Stimulated activated CD8-positive, alpha-beta memory T cell treated with anti-CD3 and anti-CD28 coated beads, Interleukin-7, amount 100 ng/mL, for 1 hour (primary cell): ENCODE measurements at regions not wholly inside any gene's neighbourhood (a gene's known extent, or its start where the extent isn't known, plus 50 kb on each side); places are given as distances from the start of the nearest gene placed in this dataset.
"Not testable (repeated sequence)": the region's sequence is repeated elsewhere in the genome, so short reads cannot be mapped to it uniquely, and the experiment has no call there.

Source experiments
- DNase-seq, 2 donors: peaks; one replicate each; pipeline ENCODE4 v3.0.0-alpha.2; 2020; ENCODE audit warnings: low read depth in 2 of 2

DNA sequence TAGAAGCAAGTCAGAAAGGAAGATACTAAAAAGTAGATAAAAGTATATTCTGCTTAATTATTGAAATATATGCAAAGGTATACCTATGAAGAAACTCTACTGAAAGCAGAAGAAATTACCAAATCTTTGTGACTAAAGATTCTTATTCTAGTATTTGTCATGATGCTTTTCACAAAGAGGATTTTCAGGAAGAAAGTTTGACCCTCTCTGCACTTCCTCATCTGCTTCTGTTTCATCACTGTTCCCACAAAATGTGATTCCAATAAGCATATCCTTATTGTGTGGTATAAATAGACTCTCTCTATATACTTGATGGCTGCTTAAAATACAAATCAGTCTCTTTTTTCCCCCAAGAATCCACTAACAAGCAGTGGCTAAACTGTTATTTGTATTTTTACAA is 2139.6 kb upstream of the ACO1 start:
- no peak for DNase-seq

DNA sequence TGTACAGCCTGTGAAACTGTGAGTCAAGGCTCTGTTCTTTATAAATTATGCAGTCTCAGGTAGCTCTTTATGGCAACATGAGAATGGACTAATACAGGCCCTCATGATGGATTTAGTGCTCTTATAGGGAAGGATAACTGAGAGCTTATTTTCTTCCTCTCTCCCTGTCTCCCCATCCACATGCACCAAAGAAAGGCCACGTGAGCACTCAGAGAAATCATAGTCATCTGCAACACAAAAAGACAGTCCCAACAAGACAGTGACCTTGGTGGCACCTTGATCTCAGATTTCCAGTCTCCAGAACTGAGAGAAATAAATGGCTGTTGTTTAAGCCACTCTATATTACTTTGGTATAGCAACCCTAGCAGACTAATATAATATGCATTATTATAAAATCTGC is 2133.6 kb upstream of the ACO1 start:
- DNase-seq: no peak

DNA sequence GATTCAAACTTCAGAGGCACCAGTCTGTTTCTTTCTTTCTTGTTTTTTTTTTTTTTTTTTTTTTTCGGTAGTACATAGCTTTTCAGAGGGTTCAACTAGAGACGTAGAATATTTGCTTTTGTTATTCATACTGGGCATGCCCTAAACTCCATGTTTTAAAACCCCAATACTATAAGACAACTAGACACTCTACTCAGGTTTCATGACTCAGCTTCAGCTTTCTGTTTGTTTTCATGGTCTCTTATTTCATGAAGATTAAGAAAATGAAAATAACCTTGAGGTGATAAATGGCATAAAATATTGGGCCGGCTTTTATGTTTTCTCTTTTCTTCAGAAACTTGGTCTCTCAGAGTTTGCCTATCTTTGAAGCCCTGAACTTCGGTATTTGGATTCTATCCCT is 2126.3 kb upstream of the ACO1 start:
- DNase-seq: no peak

DNA sequence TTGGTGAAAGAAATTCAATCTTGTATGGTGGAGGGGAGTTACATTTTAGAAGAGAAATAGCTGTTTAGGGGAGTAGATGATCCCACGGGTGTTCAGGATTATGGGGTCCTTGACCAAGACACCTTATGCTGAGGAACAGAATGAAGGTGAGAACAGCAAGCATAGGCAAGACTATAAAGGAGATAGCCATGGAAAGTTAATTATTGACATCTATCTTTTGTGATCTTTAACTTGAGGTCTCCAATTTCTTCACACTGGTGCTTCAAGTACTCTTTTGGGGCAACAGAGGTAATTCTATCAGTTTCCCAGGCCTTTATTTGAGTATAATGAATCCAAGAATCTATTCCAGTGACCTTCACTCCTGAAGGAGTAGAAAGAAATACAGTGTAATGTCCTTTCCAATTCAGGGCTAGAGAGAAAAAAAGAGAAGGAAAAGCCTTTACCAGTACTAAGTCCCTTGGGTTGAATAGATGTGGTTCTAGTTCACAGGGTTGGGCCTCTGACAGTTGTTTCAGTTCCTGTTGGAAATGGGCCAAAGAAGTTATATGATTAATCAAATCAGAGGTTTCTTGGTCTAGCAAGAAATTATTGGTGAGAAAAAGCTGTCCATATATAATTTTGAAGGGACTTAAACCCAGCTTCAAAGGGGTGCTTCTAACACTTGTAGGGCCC is 2104.1 kb upstream of the ACO1 start:
- no peak for DNase-seq

DNA sequence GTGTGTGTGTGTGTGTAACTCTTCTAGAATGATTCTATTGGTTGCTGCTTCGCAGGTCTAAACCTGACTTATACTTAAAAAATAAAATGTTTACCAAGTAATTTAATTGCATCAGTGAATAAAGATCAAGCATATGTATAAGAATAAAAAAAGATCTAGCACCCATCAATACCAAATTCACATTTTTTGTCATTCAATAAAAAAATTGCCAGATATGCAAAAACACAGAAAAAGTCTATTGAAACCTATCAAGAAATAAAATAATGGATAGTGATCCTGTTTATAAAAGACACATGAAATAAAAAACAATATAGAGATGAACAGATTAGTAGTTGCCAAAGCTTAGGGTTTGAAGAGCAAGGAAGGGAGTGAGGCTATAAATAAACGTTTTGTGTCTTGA is 2095.0 kb upstream of the ACO1 start:
- DNase-seq: no peak

DNA sequence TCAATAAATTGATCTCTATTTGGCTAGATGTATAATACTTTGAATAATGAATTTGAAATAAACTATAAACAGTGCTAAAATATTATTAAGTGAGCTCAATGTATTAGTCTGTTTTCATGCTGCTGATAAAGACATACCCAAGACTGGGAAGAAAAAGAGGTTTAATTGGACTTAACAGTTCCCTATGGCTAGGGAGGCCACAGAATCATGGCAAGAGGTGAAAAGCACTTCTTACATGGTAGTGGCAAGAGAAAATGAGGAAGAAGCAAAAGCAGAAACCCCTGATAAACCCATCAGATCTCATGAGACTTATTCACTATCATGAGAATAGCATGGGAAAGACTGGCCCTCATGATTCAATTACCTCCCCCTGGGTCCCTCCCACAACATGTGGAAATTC is 2092.4 kb upstream of the ACO1 start:
- not testable (repeated sequence) for DNase-seq

DNA sequence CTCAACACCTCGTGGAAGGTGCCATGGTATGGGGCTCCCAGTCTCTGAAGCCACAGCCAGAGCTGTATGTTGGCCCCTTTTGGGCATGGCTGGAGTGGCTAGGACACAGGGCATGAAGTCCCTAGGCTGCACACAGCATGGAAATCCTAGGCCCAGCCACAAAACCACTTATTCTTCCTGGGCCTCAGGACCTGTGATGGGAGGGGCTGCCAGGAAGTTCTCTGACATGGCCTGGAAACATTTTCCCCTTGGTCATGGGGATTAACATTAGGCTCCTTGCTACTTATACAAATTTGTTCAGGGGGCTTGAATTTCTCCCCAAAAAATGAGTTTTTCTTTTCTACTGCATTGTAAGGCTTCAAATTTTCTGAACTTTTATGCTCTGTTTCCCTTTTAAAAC is 2091.2 kb upstream of the ACO1 start:
- DNase-seq: no peak

DNA sequence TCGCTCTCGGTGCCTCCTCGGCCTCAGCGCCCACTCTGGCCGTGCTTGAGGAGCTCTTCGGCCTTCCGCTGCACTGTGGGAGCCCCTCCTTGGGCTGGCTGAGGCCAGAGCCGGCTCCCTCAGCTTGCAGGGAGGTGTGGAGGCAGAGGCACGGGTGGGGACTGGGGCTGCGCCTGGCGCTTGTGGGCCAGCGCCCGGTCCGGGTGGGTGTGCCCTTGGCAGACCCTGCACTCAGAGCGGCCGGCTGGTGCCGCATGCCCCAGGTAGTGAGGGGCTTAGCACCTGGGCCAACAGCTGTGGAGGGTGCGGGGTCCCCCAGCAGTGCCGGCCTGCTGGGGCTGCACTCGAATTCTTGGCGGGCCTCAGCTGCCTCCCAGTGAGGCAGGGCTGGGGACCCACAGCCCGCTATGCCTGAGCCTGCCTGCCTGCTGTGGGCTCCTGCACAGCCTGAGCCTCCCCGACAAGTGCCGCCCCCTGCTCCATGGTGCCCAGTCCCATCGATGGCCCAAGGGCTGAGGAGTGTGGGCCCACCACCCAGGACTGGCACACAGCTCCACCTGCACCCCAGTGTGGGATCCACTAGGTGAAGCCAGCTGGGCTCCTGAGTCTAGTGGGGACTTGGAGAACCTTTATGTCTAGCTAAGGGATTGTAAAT is 2085.2 kb upstream of the ACO1 start:
- no peak for DNase-seq

DNA sequence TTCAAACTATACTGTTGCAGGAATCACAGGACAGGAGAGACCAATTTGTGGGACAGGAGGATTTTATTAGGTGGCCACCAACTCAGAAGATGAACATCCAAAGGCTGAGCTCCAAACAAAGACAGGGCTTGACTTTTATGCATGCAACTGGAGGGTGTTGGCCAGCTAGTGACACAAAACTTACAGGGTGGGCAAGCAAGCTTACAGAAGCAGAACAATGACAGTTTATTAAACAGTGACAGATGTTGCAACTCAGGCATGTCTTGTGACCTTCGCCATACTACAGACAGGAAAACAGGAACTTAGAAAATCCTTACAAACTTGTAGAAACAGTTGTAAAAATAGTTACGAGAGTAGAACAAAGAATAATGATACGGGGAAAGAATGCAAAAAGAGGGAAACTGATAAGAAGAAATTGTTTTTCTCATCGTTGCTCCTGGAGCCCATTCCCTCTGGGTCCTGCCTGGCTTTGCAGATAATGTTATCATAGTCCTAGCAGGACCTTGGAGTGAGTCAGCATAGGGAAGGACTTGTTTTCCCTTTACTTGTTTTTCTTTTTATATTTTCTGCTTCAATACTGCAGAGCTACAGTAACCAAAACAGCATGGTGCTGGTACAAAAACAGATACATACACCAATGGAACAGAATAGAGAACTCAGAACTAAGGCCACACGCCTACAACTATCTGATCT is 2083.0 kb upstream of the ACO1 start:
- DNase-seq: no peak

DNA sequence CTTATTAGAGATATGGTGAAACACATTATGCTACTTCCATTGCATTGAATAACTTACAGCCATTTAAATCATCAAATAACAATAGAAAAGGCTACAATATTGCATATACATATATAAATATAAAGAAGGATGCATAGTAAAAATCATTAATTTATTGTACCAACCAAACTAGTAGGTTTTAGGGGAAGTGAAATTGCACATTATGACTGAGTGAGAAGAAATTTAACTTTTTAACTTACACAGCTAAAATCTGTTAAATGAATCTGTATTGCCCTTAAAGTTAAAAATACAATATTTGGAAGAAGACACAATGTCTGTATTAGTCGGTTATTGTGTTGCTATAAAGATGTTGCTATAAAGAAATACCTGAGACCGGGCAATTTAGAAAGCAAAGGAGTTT is 2073.7 kb upstream of the ACO1 start:
- DNase-seq: no peak

DNA sequence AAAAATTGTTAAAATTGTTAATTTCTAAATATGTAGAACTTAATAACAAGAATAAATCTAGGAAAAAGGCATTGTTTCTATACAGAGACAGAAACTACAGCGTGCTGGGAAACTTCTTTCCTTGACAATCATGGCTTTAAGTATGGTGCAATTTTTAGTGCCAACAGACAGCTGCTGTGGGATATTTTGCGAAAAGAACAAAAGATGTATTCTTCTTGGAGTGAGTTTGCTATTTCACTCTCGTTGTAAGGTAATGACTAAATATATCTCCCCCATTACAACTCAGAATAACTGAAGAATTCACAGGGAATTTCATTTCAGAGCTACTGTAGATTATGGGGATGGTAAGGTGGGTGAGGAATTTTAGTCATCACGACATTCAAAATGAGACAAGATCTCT is 2055.0 kb upstream of the ACO1 start:
- no peak for DNase-seq

DNA sequence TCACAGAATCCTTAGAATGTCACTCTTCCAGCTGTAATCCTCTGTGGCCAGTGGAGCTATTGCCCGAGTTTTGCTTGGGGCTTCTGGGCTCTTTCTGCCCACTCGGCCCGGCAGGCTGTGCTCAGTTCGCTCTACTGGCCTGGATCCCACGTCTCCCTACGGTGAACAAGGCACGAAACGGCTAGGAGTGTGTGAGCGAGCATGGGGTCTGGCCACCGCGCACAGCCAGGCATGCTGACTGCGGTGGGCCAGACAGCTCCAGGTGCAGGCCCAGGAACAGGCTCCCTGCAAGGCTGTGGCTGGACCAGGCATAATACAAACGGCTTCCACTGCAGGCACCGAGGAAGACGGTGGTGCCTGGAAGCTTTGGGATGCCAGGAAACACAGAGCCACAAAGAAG is 2035.5 kb upstream of the ACO1 start:
- no peak for DNase-seq

DNA sequence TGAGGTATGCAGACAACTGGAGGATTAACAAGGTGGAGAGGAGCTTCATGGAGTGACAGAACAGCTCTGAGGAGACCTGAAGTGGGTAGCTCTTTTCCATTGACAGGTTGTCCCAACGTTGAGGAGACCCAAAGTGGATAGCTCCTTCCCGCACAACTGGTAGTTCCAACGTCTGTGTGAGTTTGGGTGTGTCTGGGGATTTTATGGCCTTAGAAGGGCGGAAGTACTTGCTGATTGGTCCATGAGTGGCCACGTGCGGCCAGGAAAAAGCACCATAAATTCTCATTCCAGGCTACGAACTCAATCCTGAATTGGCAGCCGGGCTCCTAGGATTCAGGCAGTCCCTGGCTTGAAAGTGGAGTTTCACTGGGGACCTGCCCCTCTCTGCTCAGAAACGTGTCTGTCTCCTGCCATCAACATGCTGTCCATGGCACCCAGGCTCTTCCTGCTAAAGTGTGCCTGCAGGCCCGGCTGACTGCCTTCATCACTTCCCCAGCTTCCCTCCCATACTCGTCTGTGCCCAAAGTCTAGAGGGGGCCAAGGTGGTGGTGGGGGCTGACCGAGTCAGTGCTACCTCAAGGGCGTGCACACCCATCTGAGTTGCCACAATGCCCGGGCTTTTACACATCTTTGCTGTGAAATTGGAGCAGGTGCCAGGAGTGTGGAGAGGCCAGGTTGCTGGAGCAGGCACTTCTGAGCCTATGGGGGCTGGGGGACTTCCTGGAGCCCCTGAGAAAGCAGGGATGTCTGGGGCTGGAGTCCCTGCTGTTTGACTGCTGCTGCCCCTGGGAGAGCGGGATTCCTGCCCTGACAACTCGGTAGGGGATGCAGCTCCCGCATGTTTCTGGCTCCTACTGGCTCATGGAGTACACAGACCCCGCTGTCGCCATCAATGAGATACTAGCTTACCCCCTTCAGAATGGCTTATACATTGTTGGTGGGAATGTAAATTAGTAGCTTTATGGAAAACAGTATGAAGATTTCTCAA is 2034.6 kb upstream of the ACO1 start:
- DNase-seq: no peak

DNA sequence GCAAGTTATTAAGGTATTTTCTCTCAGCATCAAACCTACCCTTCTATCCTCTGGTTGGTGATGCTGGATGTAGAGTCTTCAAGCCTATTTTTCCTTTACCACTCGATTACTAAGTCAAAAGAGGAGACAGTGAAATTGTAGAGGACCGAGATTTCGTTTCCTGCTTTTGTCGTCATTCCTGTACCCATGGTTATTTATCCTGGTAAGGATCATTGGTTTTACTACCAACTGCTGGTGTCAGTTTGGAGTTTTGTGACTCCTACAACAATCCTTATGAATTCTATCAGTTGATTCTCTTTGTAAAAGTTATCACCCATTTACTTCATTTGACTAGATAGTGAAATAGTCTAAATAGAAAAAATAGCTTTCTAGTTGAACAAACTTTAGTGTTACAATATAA is 2028.2 kb upstream of the ACO1 start:
- DNase-seq: no peak

DNA sequence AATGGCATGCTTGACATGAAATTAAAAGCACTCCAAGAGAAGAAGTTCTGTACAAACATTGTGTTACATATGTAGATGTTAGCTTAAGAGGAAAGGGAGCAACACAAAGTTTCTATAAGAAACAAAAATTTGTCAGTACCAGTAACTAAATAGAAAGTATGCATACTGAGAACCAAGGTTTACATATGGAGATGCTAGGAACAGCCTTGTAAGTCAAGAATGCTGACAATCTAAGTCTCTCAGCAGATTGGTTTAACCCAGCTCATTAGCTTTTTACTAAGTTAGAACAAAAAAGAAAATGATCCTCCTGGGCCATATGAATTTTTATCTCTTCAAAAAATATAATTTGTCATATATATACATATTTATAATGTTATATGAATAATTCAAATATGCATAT is 2022.1 kb upstream of the ACO1 start:
- no peak for DNase-seq

DNA sequence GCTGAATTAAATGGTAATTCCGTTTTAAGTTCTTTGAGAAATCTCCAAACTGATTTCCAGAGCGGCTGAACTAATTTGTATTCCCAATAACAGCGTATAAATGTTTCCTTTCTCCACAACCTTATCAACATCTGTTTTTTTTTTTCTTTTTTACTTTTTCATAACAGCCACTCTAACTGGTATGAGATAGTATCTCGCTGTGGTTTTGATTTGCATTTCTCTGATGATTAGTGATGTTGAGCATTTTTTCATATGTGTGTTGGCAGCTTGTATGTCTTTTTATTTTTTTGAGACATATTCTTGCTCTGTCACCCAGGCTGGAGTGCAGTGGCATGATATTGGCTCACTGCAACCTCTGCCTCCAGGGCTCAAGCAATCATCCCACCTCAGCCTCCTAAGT is 2018.3 kb upstream of the ACO1 start:
- DNase-seq: not testable (repeated sequence)

DNA sequence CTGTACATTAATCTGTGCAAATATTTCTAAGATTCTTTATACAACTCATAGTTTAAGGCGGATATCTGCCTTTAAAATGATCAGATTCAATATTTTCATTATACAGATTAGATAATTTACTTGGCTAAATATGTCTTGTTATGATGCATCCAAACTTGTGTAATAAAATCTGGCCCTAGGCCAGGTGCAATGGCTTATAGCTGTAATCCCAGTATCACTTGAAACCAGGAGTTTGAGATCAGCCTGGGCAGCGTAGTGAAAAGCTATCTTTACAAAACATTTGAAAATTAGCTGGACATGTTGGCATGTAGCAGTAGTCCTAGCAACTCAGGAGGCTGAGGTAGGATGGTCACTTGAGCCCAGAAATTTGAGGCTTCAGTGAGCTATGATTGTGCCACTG is 2002.2 kb upstream of the ACO1 start:
- no peak for DNase-seq

DNA sequence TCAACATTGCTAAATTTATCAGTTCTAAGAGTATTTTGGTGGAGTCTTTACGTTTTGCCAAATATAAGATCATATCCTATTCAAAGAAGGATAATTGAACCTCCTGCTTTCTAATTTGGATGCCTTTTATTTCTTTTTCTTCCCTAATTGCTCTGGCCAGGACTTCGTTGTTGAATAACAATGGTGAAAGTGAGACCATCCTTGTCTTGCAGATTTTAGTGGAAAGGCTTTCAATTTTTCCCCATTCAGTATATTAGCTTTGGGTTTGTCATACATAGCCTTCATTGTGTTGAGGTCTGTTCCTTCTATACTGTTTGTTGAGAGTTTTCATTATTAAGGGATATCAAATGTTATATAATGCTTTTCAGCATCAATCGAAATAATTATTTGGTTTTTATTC is 1974.2 kb upstream of the ACO1 start:
- DNase-seq: no peak

DNA sequence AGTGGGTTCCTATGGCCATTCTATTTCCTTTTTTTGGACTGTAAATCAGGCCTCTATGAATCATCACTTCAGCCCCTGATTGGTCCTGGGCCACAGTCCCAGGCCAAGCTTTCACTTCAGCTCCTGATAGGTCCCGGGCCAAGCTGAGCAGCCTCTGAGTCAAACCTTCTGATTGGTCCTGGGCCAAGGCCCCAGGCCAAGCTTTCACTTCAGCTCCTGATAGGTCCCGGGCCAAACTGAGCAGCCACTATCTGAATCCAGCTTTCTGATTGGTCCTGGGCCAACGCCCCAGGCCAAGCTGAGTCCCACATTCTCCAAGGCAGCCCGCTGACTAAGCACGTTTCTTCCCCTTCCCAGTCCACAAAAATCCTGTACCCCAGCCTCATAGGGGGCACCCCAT is 1972.9 kb upstream of the ACO1 start:
- DNase-seq: no peak

DNA sequence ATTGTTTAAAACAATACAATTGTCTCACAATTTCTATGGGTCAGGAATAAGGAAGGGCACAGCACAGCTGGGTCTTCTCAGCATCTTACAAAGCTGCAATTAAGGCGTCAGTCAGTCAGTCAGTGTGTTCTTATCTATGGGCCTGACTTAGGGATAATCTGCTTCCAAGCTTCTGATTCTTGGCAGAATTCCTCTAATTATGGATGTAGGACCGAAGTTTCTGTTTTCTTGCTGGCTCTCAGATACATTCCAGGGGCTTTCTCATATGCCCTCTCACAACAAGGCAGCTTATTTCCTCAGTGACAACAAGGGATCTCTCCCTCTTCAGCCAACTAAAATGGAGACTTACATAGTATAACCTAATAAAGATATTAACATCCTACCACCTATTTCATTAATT is 1925.3 kb upstream of the ACO1 start:
- DNase-seq: no peak

DNA sequence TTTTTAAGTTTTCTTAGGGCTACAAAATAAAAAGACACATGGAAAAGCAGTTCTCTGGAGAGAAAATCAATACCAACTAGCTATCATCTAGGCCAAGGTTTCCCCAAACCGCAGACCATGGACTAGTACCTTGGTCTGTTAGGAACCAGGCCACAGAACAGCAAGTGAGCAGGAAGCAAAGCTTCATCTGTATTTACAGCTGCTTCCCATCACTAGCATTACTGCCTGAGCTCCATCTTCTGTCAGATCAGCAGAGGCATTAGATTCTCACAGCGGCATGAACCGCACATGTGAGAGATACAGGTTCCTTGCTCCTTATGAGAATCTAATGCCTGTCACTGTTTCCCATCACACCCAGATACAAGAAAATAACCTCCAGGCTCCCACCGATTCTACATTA is 1907.6 kb upstream of the ACO1 start:
- no peak for DNase-seq

DNA sequence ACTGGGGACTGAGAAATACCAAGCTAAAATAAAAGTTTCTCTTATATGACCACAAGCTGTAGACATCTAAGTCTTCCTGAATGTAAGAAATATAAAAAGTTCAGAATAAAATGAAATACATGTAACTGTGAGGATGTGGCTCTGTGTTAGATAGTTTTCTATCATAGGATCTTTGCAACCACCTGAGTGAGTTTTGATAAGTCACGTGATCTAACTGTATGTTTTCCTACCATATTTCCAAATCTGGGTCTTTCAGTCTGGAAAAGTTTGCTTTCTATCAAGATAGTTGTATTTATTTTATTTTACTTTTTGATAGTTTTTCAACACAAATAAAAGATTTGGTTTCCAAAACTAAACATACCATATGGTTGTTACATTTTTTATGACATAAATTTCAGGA is 1905.8 kb upstream of the ACO1 start:
- DNase-seq: no peak
